ENCODE measurements at regions not wholly inside any gene's neighbourhood (a gene's known extent, or its start where the extent isn't known, plus 50 kb on each side); places are given as distances from the start of the nearest gene placed in this dataset.

DNA sequence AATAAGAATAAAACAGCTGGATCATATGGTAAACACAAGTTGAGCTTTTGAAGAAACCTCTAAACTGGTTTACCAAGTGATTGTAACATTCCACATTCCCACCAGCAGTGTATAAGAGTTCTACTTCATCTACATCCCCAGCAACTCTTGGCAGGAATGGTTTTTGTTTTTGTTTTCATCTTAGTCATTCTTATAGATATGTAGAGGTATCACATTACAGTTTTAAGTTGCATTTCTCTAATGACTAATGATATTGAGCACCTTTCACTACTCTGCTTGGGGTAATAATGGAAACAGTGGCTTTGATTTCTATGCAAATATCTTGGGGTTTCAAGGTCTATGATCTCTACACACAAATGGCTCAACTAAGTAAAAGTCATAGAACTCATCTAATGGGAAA lies 614.5 kb downstream of the TBC1D4 start:
- no peak for DNase-seq
- no peaks in the 10 kb centered on the region for H3K4me1 ChIP-seq (ENCODE audit: control insufficient read depth, insufficient read depth, low read length)
- ATAC-seq, result no peak
- H3K4me3 ChIP-seq (ENCODE audit: low read length), result no peak overlapping the region
- no peaks in the 10 kb centered on the region for H3K9me3 ChIP-seq (ENCODE audit: control insufficient read depth, low read length)
- H3K27ac ChIP-seq (ENCODE audit: low read length), result no peak overlapping the region
- intact Hi-C loops (cut with DNase I), result no loop called here
- no peaks in the 10 kb centered on the region for H3K27me3 ChIP-seq (ENCODE audit: control insufficient read depth, insufficient read depth)

DNA sequence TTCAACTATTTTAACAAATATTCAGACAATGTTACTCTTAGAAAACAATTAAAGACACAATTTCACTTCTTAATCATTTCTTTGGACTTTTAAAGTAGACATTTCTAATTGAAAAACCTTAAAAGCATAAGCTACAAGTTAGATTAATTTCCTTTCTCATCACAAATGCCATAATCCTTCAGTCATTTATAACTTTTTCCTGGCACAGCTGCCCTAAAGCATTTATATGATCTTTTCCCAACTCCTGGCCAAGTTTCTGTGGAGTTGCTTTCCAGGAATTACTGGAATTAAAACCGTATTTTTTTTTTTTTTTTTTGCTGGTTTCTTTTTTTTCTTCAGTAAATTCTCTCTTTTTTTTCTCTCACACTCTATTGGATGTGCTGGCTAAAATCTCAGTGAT lies 615.9 kb downstream of the TBC1D4 start:
- intact Hi-C loops (cut with DNase I), result no loop called here
- ATAC-seq (no peak), DNase-seq (no peak)
- H3K27ac ChIP-seq (ENCODE audit: low read length), result no peak overlapping the region
- no peaks in the 10 kb centered on the region for H3K9me3 ChIP-seq (ENCODE audit: control insufficient read depth, low read length)
- H3K4me1 ChIP-seq (ENCODE audit: control insufficient read depth, insufficient read depth, low read length), result no peaks in the 10 kb centered on the region
- H3K27me3 ChIP-seq (ENCODE audit: control insufficient read depth, insufficient read depth), result no peaks in the 10 kb centered on the region
- H3K4me3 ChIP-seq (ENCODE audit: low read length), result no peak overlapping the region
- 16% methylated on average over 1 of the region's 1 CpG for WGBS

DNA sequence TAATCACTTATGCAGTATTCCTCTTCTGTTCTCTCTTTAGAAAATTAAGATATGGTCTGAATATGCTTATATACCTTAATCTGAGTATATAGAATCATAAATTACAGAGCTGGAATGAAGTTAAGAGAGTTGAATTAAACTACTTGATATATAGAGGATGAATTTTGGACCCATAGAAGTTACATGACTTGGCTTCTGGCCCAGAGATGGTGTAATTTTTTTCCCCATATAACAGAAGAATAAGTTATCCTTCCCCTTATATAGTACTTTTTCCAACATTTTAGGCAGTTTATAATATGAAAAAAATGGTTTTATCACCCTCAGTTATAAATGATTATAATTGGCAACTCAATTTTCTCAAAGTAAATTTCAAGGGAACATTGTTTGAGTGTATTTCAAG lies 616.3 kb downstream of the TBC1D4 start:
- intact Hi-C loops (cut with DNase I), result no loop called here
- Histone ChIP-seq H3K9me3 (ENCODE audit: control insufficient read depth, low read length) (no peaks in the 10 kb centered on the region), H3K4me3 (ENCODE audit: low read length) (no peak overlapping the region), H3K27me3 (ENCODE audit: control insufficient read depth, insufficient read depth) (no peaks in the 10 kb centered on the region), H3K27ac (ENCODE audit: low read length) (no peak overlapping the region), H3K4me1 (ENCODE audit: control insufficient read depth, insufficient read depth, low read length) (no peaks in the 10 kb centered on the region)
- ATAC-seq, result no peak
- no peak for DNase-seq

DNA sequence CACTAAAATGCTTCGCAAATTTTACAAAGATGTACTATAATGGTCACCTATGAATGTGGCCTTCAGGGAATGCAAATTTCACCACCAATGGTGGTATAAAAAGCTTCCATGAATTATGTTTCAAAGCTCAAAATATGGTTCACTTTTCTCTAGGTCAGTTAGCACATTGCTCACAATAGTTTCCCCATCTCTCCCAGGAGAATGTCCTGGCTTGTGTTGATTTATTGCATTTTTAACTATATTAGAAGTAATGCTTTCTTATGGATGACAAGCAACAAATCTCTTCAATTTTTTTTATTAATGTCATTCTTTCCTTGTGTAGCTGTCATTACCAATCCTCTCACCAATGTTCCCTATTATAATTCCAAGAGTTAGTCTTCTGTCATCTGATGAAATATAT lies 621.2 kb downstream of the TBC1D4 start:
- 99% methylated on average over 1 of the region's 1 CpG for WGBS

DNA sequence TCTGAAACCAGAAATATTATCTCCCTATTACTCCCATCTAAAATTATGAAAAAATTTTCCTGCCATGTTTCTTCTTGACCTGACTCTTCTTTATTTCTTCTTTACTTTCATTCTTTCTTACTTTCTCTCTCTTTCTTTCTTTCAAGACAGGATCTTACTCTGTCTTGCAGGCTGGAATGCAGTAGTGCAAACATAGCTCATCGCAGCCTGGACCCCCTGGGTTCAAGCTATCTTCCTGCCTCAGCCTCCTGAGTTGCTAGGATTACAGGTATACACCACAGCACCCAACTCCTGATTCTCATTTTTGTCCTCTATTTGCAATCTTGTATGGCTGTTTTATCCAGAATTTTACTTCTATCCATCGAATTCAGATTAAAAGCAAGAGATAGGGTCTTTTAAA lies 631.1 kb downstream of the TBC1D4 start:
- no peak for ATAC-seq
- intact Hi-C loops (cut with DNase I), result no loop called here
- H3K27me3 ChIP-seq (ENCODE audit: control insufficient read depth, insufficient read depth), result no peaks in the 10 kb centered on the region
- H3K4me3 ChIP-seq (ENCODE audit: low read length), result no peak overlapping the region
- H3K9me3 ChIP-seq (ENCODE audit: control insufficient read depth, low read length), result peaks cover 2% of the 10 kb centered on the region
- WGBS, result 71% methylated on average over 2 of the region's 2 CpGs
- no peak for DNase-seq
- no peak overlapping the region for H3K27ac ChIP-seq (ENCODE audit: low read length)
- H3K4me1 ChIP-seq (ENCODE audit: control insufficient read depth, insufficient read depth, low read length), result no peaks in the 10 kb centered on the region

More for the DNA sequence above, 621.2 kb downstream of the TBC1D4 start:
- Histone ChIP-seq H3K4me1 (ENCODE audit: control insufficient read depth, insufficient read depth, low read length) (no peaks in the 10 kb centered on the region), H3K9me3 (ENCODE audit: control insufficient read depth, low read length) (no peaks in the 10 kb centered on the region), H3K27me3 (ENCODE audit: control insufficient read depth, insufficient read depth) (no peaks in the 10 kb centered on the region), H3K27ac (ENCODE audit: low read length) (no peak overlapping the region), H3K4me3 (ENCODE audit: low read length) (no peak overlapping the region)
- ATAC-seq (no peak), DNase-seq (no peak)
- intact Hi-C loops (cut with DNase I), result no loop called here

DNA sequence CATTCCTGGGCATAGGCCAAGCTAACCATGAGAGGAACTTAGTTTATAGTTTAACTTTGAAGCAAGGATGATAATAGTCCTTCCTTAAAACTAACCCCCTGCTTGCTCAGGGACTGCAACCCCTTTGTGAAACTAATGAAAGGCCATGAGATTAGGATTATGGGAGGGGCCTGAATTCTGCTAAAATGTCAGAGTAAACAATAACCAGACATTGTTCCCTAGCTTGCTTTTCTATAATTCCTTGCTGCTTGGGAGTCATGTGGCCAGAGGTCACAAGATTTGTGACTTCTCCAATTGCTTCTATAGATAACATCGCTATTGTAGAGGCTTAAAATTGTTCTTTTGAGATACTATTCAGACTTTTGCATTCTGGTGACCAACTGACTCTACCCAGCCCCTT lies 634.0 kb downstream of the TBC1D4 start:
- no peak for ATAC-seq
- DNase-seq, result no peak

DNA sequence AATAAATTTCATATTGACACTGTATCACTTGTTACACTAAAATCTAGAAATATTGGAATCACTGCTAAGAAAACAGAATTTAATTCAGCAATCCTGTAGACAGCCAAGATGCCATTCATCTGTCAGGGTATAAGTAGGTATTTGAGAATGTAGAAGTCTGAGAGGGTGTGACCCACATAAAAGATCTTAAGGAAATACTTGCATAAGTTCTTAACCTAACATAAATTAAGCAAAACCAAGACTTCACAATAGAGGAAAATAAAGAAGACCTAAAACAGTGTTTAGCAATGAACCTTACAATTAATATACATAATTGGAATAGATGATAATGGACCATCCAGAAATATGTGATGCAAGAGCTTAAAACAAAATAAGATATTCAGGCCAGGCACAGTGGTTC lies 636.2 kb downstream of the TBC1D4 start:
- DNase-seq (no peak), ATAC-seq (no peak)
- Histone ChIP-seq H3K4me3 (ENCODE audit: low read length) (no peak overlapping the region), H3K27ac (ENCODE audit: low read length) (no peak overlapping the region), H3K9me3 (ENCODE audit: control insufficient read depth, low read length) (peaks cover 2% of the 10 kb centered on the region), H3K27me3 (ENCODE audit: control insufficient read depth, insufficient read depth) (no peaks in the 10 kb centered on the region), H3K4me1 (ENCODE audit: control insufficient read depth, insufficient read depth, low read length) (no peaks in the 10 kb centered on the region)
- intact Hi-C loops (cut with DNase I), result no loop called here

More for the DNA sequence above, 634.0 kb downstream of the TBC1D4 start:
- intact Hi-C loops (cut with DNase I), result no loop called here
- Histone ChIP-seq H3K27me3 (ENCODE audit: control insufficient read depth, insufficient read depth) (no peaks in the 10 kb centered on the region), H3K4me3 (ENCODE audit: low read length) (no peak overlapping the region), H3K27ac (ENCODE audit: low read length) (no peak overlapping the region), H3K9me3 (ENCODE audit: control insufficient read depth, low read length) (peaks cover 2% of the 10 kb centered on the region), H3K4me1 (ENCODE audit: control insufficient read depth, insufficient read depth, low read length) (no peaks in the 10 kb centered on the region)
- WGBS, result 65% methylated on average over 1 of the region's 1 CpG

DNA sequence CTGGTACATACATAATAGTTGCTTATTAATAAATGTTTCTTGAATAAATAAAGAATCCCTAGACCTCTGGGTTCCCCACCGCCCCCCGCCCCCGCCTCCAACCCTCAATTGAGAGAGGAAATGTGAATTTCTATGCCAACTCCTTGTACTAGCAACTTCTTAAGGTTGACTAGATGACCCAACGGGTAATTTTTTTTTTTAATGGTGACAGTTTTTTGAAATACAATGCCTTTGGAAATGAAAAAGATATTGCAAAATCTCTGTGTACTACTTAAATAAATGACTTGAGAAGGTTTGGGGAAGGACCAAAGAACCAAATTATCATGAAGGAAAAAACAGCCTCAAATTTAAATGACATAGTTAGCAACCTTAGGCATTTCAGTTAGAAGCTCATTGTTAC lies 640.3 kb downstream of the TBC1D4 start:
- intact Hi-C loops (cut with DNase I), result no loop called here
- ATAC-seq (no peak), DNase-seq (no peak)
- no peaks in the 10 kb centered on the region for H3K27me3 ChIP-seq (ENCODE audit: control insufficient read depth, insufficient read depth)
- H3K4me3 ChIP-seq (ENCODE audit: low read length), result no peak overlapping the region
- 92% methylated on average over 4 of the region's 4 CpGs for whole genome bisulfite sequencing
- H3K27ac ChIP-seq (ENCODE audit: low read length), result no peak overlapping the region
- no peaks in the 10 kb centered on the region for H3K9me3 ChIP-seq (ENCODE audit: control insufficient read depth, low read length)
- H3K4me1 ChIP-seq (ENCODE audit: control insufficient read depth, insufficient read depth, low read length), result no peaks in the 10 kb centered on the region

DNA sequence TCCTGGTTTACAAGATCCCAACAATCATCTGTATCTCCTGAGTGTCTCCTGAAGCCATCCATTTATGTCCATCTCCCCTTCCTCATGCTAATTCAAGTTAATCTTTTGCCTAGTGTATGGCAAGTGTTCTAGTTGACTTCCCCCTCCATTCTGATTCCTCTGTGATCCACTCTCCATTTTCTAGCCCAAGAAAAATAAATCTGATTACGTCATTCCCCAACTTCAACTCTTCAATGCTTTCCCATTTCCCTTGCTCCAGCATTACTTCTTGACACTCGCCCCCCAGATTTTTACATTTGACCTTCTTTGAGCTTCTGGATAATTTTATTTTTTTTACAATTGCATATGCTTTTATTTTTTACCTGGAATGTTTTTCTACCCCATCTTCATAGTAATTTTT lies 640.8 kb downstream of the TBC1D4 start:
- Histone ChIP-seq H3K27ac (ENCODE audit: low read length) (no peak overlapping the region), H3K27me3 (ENCODE audit: control insufficient read depth, insufficient read depth) (no peaks in the 10 kb centered on the region), H3K4me1 (ENCODE audit: control insufficient read depth, insufficient read depth, low read length) (no peaks in the 10 kb centered on the region), H3K4me3 (ENCODE audit: low read length) (no peak overlapping the region), H3K9me3 (ENCODE audit: control insufficient read depth, low read length) (no peaks in the 10 kb centered on the region)
- 86% methylated on average over 2 of the region's 2 CpGs for WGBS
- ATAC-seq (no peak), DNase-seq (no peak)
- intact Hi-C loops (cut with DNase I), result no loop called here

DNA sequence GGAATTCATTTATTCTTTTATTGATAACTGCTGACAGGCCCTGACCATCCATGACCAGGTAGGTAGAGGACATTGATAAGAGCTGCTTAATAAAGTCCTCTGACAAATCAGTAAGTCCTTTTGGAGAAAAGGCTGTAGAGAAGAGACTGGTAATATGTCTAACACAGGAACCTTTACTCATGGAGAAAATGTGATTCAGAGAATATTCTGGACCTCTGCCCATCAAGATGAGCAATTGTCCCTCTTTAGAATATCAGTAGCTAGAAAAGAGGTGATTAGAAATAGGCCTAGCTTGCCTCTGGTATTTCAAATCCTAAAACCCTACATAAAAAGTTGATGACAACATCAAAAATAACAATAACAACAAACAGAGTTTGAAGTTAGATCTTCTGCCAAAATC lies 642.3 kb downstream of the TBC1D4 start:
- intact Hi-C loops (cut with DNase I), result no loop called here
- no peak for ATAC-seq
- no peaks in the 10 kb centered on the region for H3K4me1 ChIP-seq (ENCODE audit: control insufficient read depth, insufficient read depth, low read length)
- no peaks in the 10 kb centered on the region for H3K27me3 ChIP-seq (ENCODE audit: control insufficient read depth, insufficient read depth)
- DNase-seq, result no peak
- no peak overlapping the region for H3K27ac ChIP-seq (ENCODE audit: low read length)
- no peaks in the 10 kb centered on the region for H3K9me3 ChIP-seq (ENCODE audit: control insufficient read depth, low read length)
- H3K4me3 ChIP-seq (ENCODE audit: low read length), result no peak overlapping the region

DNA sequence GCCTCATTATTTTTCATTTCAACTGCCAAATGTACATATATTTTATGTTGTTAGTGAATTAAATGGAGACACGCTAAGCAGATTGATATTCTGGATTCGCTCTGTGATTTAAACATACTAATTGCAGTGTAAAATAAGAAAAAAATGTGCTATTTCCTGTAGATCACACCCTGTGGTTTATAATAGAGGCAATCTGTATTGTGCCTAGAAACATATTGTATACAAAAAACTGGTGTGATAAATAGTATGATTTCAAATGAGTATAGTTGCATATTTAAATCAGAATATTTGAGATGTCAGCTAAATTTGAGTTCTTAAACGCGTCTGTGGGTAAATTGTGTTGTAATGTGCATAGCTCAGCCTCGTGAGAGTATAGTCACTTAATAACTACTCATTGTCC lies 643.9 kb downstream of the TBC1D4 start:
- intact Hi-C loops (cut with DNase I), result no loop called here
- 94% methylated on average over 5 of the region's 5 CpGs for WGBS
- Histone ChIP-seq H3K4me3 (ENCODE audit: low read length) (no peak overlapping the region), H3K9me3 (ENCODE audit: control insufficient read depth, low read length) (no peaks in the 10 kb centered on the region), H3K4me1 (ENCODE audit: control insufficient read depth, insufficient read depth, low read length) (no peaks in the 10 kb centered on the region), H3K27me3 (ENCODE audit: control insufficient read depth, insufficient read depth) (no peaks in the 10 kb centered on the region), H3K27ac (ENCODE audit: low read length) (no peak overlapping the region)
- ATAC-seq (no peak), DNase-seq (no peak)

DNA sequence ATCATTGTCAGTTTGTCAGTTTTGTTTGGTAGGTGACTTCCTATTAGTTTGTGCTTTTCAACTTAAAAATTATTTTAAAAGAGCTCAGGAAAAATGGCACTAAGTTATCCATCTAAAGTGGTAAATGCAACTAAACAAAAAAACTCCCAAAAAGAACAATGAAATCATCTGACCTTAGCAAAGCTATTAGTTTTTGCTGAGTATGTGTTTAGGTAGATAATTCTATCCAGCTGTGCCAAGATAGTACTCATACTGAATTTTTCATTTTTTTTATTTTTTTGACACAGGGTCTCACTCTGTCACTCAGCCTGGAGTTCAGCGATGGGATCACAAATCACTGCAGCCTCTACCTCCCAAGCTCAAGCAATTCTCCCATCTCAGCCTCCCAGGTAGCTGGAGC lies 645.3 kb downstream of the TBC1D4 start:
- no peak for ATAC-seq
- 95% methylated on average over 1 of the region's 1 CpG for WGBS
- no peak overlapping the region for H3K4me3 ChIP-seq (ENCODE audit: low read length)
- H3K27me3 ChIP-seq (ENCODE audit: control insufficient read depth, insufficient read depth), result no peaks in the 10 kb centered on the region
- H3K9me3 ChIP-seq (ENCODE audit: control insufficient read depth, low read length), result no peaks in the 10 kb centered on the region
- no peak for DNase-seq
- intact Hi-C loops (cut with DNase I), result no loop called here
- no peak overlapping the region for H3K27ac ChIP-seq (ENCODE audit: low read length)
- no peaks in the 10 kb centered on the region for H3K4me1 ChIP-seq (ENCODE audit: control insufficient read depth, insufficient read depth, low read length)

All from right cardiac atrium (tissue), 5 donors.